Adrenal gland (tissue), 9 donors: ENCODE measurements at regions not wholly inside any gene's neighbourhood (a gene's known extent, or its start where the extent isn't known, plus 50 kb on each side); places are given as distances from the start of the nearest gene placed in this dataset.

ENCODE experiments used
- DNase-seq, 7 donors: peaks; one replicate each; pipeline ENCODE4 v3.0.0-alpha.2; 2019 to 2020
- H3K27ac ChIP-seq, 5 donors: fragments of 200-600 bp; sonication (generic) in 4 of 5; 1 replicate in 3 of 5; 2 replicates in 2 of 5; pipeline versions ENCODE4 v1.5.1 to v1.8.0; 2016 to 2020; ENCODE audit warnings: mild to moderate bottlenecking in 1 of 5
- H3K27me3 ChIP-seq: fragments of 200-600 bp; 2 replicates; pipeline ENCODE4 v1.8.0; 2021
- H3K36me3 ChIP-seq, 2 donors: fragments of 200-600 bp; replicated peaks in 1 of 2; 1 replicate in 1 of 2; 2 replicates in 1 of 2; pipeline versions ENCODE4 v1.5.1 to v1.8.0; 2018 to 2022
- H3K4me1 ChIP-seq, 2 donors: fragments of 200-600 bp; replicated peaks in 1 of 2; 1 replicate in 1 of 2; 2 replicates in 1 of 2; pipeline versions ENCODE4 v1.5.1 to v1.8.0; 2018 to 2021
- H3K4me3 ChIP-seq, 4 donors: fragments of 200-600 bp; sonication (generic) in 3 of 4; one replicate each; pipeline ENCODE4 v1.5.1; 2016 to 2018
- H3K9me3 ChIP-seq, 3 donors: fragments of 200-600 bp; sonication (generic) in 1 of 3; replicated peaks in 1 of 3; 1 replicate in 2 of 3; 2 replicates in 1 of 3; pipeline versions ENCODE4 v1.5.1 to v1.8.0; 2016 to 2021
- CTCF ChIP-seq, 6 experiments: fragments of 450-650 bp in 4 of 6; fragments of 200-600 bp in 2 of 6; sonication (generic) in 1 of 6; IDR thresholded peaks; 1 replicate in 5 of 6; 2 replicates in 1 of 6; pipeline versions ENCODE4 v1.5.1 to v1.8.0; 2016 to 2021; ENCODE audit warnings: antibody characterized with exemption in 6 of 6, mild to moderate bottlenecking in 2 of 6, moderate library complexity in 1 of 6
- POLR2A ChIP-seq, 2 donors: fragments of 450-650 bp; IDR thresholded peaks; one replicate each; pipeline ENCODE4 v1.6.1; 2017; ENCODE audit warnings: antibody characterized with exemption in 2 of 2, mild to moderate bottlenecking in 2 of 2, moderate library complexity in 1 of 2
- WGBS, 4 donors: extraction: QIAGEN DNeasy Blood & Tissue Kit in 2 of 4; methylation state at CpG; one replicate each; pipeline versions ENCODE4 v1.1.5 to v1.1.7; 2013 to 2017; 5-methylcytosine and 5-hydroxymethylcytosine counted together
- intact Hi-C, 2 donors: fragments of 100-400 bp; cut with DNase I; formaldehyde crosslinking; loops; one replicate each; pipeline versions ENCODE4 v1.14.1 to v1.15.0; 2022 to 2023
- donor health status: healthy with polysubstance abuse.
- donor health status: Bipolar disorder and iron deficiency.
- donor health status: DM: yes; HTN: yes; CAD: no.
- donor health status: DM: no; HTN: no; CAD: no.
- donor health status: DM: no; HTN: no; CAD: no.

GRCh38 chrX:20412871-20413486 lies 146.3 kb upstream of the RPS6KA3 start:
- H3K4me3 ChIP-seq = no peak overlapping the region
- WGBS, 4 donors = 70 to 84% (median 72%) methylated on average over 10 to 18 of the region's 18 CpGs
- no peaks in the 10 kb centered on the region for H3K36me3 ChIP-seq
- H3K27ac ChIP-seq = no peak overlapping the region
- peak in 2 of 7 donors; percentile 5 to 52 for DNase-seq
- intact Hi-C loops = no loop called here
- H3K4me1 ChIP-seq = no peaks in the 10 kb centered on the region
- no peaks in the 10 kb centered on the region for H3K9me3 ChIP-seq
- peaks cover 9% of the 10 kb centered on the region for H3K27me3 ChIP-seq
- TF ChIP-seq POLR2A (IDR thresholded peaks at IDR 0.05) (no peak), CTCF (IDR thresholded peaks at IDR 0.05) (no peak)

GRCh38 chrX:20410540-20410939 lies 143.8 kb upstream of the RPS6KA3 start:
- H3K36me3 ChIP-seq = no peaks in the 10 kb centered on the region
- intact Hi-C loops = no loop called here
- no peaks in the 10 kb centered on the region for H3K4me1 ChIP-seq
- DNase-seq = no peak
- H3K27ac ChIP-seq = no peak overlapping the region
- H3K27me3 ChIP-seq = peaks cover 13% of the 10 kb centered on the region
- H3K9me3 ChIP-seq = no peaks in the 10 kb centered on the region
- 51 to 72% (median 70%) methylated on average over 2 of the region's 2 CpGs for WGBS, 4 donors
- TF ChIP-seq CTCF (IDR thresholded peaks at IDR 0.05) (no peak), POLR2A (IDR thresholded peaks at IDR 0.05) (no peak)
- H3K4me3 ChIP-seq = no peak overlapping the region

GRCh38 chrX:20409991-20410390 lies 143.3 kb upstream of the RPS6KA3 start:
- TF ChIP-seq POLR2A (IDR thresholded peaks at IDR 0.05) = no peak
- TF ChIP-seq CTCF (IDR thresholded peaks at IDR 0.05) = no peak
- Histone ChIP-seq H3K27me3 (peaks cover 13% of the 10 kb centered on the region), H3K4me3 (no peak overlapping the region), H3K9me3 (no peaks in the 10 kb centered on the region), H3K36me3 (no peaks in the 10 kb centered on the region), H3K4me1 (no peaks in the 10 kb centered on the region), H3K27ac (no peak overlapping the region)
- intact Hi-C loops = no loop called here
- WGBS, 4 donors = 78 to 86% (median 81%) methylated on average over 6 of the region's 6 CpGs
- no peak for DNase-seq

GRCh38 chrX:20402956-20403355 lies 136.2 kb upstream of the RPS6KA3 start:
- Histone ChIP-seq H3K27ac (no peak overlapping the region), H3K4me1 (no peaks in the 10 kb centered on the region), H3K4me3 (no peak overlapping the region), H3K36me3 (no peaks in the 10 kb centered on the region), H3K27me3 (peaks cover 13% of the 10 kb centered on the region), H3K9me3 (no peaks in the 10 kb centered on the region)
- no peak for DNase-seq
- 46 to 64% (median 50%) methylated on average over 3 of the region's 3 CpGs for WGBS, 4 donors
- no peak for TF ChIP-seq CTCF (IDR thresholded peaks at IDR 0.05)
- TF ChIP-seq POLR2A (IDR thresholded peaks at IDR 0.05) = no peak
- intact Hi-C loops = no loop called here
